BE2C (cell line): ENCODE measurements at regions not wholly inside any gene's neighbourhood (a gene's known extent, or its start where the extent isn't known, plus 50 kb on each side); places are given as distances from the start of the nearest gene placed in this dataset.

Experiments
- DNase-seq: peaks from one replicate; pipeline ENCODE4 v3.0.0-alpha.2; 2020
- H3K27me3 ChIP-seq: fragments of 250-450 bp; sonication (Bioruptor Pico); 2 replicates; pipeline ENCODE4 v1.5.1; 2020; ENCODE audit warnings: mild to moderate bottlenecking
- H3K36me3 ChIP-seq: fragments of 250-450 bp; sonication (Bioruptor Pico); 2 replicates; pipeline ENCODE4 v1.5.1; 2020; ENCODE audit warnings: mild to moderate bottlenecking
- H3K4me1 ChIP-seq: fragments of 250-450 bp; sonication (Bioruptor Pico); 2 replicates; pipeline ENCODE4 v1.5.1; 2020
- H3K4me3 ChIP-seq: 2 replicates; pipeline ENCODE4 v1.5.1; 2011; ENCODE audit warnings: low read depth, low read length
- H3K9me3 ChIP-seq: fragments of 250-450 bp; sonication (Bioruptor Pico); 2 replicates; pipeline ENCODE4 v1.5.1; 2020
- TF ChIP-seq, protein P1 (sequence below): IDR thresholded peaks from 2 replicates; pipeline ENCODE4 v1.5.1; 2012; ENCODE audit warnings: mild to moderate bottlenecking, low read depth, low read length

DNA sequence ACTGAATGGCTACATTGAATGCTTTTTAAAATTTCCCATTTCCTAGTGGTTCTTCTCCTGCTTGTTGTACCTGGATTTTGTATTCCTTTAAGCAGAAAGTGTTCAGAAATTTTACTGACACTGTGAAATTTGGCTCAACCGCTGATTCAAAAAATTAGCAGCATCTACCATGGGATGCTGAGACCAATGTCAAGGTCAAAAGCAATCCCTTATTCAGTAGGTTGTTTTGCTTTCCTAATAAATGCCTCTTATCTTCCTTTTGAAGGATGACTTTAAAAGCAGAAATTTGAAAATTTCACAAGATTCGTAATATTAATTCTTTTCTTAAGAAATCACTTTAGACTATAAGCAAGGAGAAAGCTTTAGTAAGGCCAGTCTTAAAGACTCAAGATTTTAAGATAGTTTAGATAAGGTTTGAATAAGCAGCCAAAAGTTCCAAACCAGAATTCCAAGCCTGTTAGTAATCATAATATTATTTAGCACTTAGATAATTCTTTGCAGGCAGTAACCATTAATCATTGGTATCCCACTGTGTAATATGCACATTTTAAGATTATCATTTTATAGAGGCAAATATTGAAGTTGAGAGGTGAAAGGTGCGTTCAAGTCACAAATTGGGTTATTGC is 508.8 kb downstream of the ANKRD50 start:
- no peak overlapping the region for H3K4me3 ChIP-seq
- DNase-seq = no peak
- no peaks in the 10 kb centered on the region for H3K36me3 ChIP-seq
- no peaks in the 10 kb centered on the region for H3K27me3 ChIP-seq
- no peaks in the 10 kb centered on the region for H3K9me3 ChIP-seq
- TF ChIP-seq, protein P1, sequence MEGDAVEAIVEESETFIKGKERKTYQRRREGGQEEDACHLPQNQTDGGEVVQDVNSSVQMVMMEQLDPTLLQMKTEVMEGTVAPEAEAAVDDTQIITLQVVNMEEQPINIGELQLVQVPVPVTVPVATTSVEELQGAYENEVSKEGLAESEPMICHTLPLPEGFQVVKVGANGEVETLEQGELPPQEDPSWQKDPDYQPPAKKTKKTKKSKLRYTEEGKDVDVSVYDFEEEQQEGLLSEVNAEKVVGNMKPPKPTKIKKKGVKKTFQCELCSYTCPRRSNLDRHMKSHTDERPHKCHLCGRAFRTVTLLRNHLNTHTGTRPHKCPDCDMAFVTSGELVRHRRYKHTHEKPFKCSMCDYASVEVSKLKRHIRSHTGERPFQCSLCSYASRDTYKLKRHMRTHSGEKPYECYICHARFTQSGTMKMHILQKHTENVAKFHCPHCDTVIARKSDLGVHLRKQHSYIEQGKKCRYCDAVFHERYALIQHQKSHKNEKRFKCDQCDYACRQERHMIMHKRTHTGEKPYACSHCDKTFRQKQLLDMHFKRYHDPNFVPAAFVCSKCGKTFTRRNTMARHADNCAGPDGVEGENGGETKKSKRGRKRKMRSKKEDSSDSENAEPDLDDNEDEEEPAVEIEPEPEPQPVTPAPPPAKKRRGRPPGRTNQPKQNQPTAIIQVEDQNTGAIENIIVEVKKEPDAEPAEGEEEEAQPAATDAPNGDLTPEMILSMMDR = no peak
- no peaks in the 10 kb centered on the region for H3K4me1 ChIP-seq

DNA sequence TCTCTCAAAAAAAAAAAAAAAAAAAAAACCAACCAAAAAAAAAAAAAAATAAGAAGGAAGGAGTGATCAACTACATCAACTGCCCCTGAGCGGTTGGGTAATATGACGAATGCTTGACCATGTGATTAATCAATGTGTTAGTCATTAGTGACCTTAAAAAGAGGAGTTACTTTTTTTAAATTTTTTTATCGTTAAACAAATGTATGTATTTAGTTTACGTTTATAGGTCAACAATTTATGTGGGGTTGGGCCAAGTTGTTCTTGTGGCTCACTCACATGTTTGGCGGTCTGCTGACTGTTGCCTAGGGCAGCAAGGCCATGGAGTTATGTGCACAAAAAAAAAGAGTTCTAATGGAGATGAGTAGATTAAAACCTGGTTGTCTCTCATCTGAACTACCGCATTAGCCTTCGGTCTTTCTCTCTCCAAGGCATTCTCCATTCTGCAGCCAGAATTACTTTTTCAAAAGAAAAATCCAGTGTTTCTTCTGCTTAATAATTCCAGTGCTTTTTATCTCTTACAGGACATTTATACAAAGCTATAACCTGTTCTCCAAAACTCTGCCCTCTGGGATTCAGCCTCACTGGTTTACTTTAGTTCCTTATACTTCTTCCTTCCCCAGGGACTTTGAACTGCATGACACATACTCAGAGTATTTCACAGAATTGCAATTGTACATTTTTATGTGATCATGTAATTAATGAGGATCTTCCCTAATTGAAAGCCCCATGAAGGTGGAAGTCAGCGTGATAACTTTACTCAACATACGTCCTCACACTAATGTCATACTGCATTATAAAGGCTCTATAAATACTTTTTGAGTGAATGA is 505.5 kb downstream of the ANKRD50 start:
- no peak overlapping the region for H3K4me3 ChIP-seq
- TF ChIP-seq, protein P1 = no peak

DNA sequence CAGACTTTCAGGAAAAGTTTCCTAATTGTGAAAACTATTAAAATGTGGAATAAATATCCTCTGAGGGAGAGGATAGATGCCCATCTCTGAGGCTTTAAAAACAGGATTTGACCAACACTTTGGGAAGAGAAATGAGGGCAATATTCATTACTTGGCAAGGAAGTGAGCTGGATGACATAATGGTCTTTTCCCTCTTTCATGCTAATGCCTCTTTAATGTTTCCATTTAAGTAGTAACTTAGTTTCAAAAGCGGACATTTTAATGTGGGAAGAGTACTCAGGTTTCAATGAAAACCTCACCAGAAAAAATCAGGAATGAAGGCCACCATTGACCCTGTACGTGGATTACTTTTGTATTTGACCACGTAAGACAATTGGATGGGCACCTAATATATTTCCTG is 503.3 kb downstream of the ANKRD50 start:
- Histone ChIP-seq H3K9me3 (no peaks in the 10 kb centered on the region), H3K36me3 (no peaks in the 10 kb centered on the region), H3K27me3 (no peaks in the 10 kb centered on the region), H3K4me3 (no peak overlapping the region), H3K4me1 (no peaks in the 10 kb centered on the region)
- DNase-seq = no peak
- TF ChIP-seq, protein P1 = no peak

More for the DNA sequence above, 505.5 kb downstream of the ANKRD50 start:
- H3K9me3 ChIP-seq = no peaks in the 10 kb centered on the region
- H3K36me3 ChIP-seq = no peaks in the 10 kb centered on the region
- no peaks in the 10 kb centered on the region for H3K27me3 ChIP-seq
- H3K4me1 ChIP-seq = no peaks in the 10 kb centered on the region
- DNase-seq = no peak

DNA sequence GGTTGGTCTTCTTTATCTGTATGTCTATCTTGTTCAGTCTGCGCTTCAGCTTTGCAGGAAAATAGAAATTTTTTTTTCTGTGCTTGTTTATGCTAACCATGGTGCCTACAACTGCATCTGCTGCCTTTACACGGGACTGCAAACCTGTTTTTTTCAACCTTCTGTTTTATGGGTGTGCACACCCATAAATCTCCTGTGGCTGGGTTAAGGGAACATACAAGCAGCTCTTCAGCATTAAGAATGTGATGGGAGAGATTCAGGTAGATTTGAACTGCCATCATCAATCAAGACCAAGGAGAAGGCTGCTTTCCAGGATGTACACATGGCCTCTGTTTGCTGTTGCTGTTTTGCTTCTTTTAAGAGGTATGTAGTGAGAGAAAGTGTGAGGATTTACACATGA is 502.9 kb downstream of the ANKRD50 start:
- TF ChIP-seq, protein P1 = no peak
- no peaks in the 10 kb centered on the region for H3K9me3 ChIP-seq
- DNase-seq = no peak
- H3K36me3 ChIP-seq = no peaks in the 10 kb centered on the region
- no peaks in the 10 kb centered on the region for H3K27me3 ChIP-seq
- no peaks in the 10 kb centered on the region for H3K4me1 ChIP-seq
- H3K4me3 ChIP-seq = no peak overlapping the region

DNA sequence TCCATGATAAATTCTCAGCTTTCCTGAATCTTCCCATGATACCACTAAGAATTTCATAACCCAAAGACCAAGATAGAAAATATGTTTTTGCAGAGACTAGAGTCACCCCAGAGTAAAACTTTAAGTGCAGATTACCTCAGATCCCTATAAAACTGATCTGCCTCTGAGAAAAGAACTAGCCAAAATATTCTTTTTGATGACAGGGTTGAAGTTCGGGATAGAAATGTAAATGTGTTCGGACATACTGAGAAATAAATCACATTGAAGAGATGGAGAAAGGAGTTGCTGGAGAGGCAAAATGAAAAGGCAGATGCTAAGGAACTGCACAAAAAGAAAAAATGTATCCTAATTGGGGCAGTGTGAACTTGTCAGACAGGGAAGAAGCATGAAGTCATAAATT is 501.8 kb downstream of the ANKRD50 start:
- TF ChIP-seq, protein P1 = no peak
- Histone ChIP-seq H3K4me3 (no peak overlapping the region), H3K9me3 (no peaks in the 10 kb centered on the region), H3K4me1 (no peaks in the 10 kb centered on the region), H3K36me3 (no peaks in the 10 kb centered on the region), H3K27me3 (no peaks in the 10 kb centered on the region)
- no peak for DNase-seq
